Pancreas (tissue), 10 donors: ENCODE measurements at regions not wholly inside any gene's neighbourhood (a gene's known extent, or its start where the extent isn't known, plus 50 kb on each side); places are given as distances from the start of the nearest gene placed in this dataset.
A peak's percentile ranks its signal among the peaks of the same experiment; 100 is the strongest.

Source experiments
- ATAC-seq, 4 donors: fragments of 200-7000 bp; cut with Tn5 transposase; one replicate each; pipeline versions ENCODE4 v1.8.0 to v1.9.1; 2020; ENCODE audit warnings: mild to moderate bottlenecking in 4 of 4, moderate library complexity in 4 of 4
- DNase-seq, 6 donors: peaks; one replicate each; pipeline ENCODE4 v3.0.0-alpha.2; 2020
- FAIRE-seq: peaks from 2 replicates; lab custom pipeline; 2012; peaks lifted over from hg19 to GRCh38; lab: Jason Lieb, UNC
- H3K27ac ChIP-seq, 4 donors: fragments of 200-600 bp; sonication (generic); 1 replicate in 3 of 4; 2 replicates in 1 of 4; pipeline versions ENCODE4 v1.5.0 to v1.8.0; 2020
- H3K27me3 ChIP-seq, 4 donors: fragments of 200-600 bp; one replicate each; pipeline ENCODE4 v1.8.0; 2021
- H3K36me3 ChIP-seq, 3 donors: fragments of 200-600 bp; sonication (generic) in 1 of 3; one replicate each; pipeline versions ENCODE4 v1.5.0 to v1.8.0; 2020 to 2021
- H3K4me1 ChIP-seq, 3 donors: fragments of 200-600 bp; one replicate each; pipeline ENCODE4 v1.8.0; 2021
- H3K4me3 ChIP-seq, 4 donors: fragments of 200-600 bp; sonication (generic) in 2 of 4; one replicate each; pipeline versions ENCODE4 v1.5.0 to v1.8.0; 2020 to 2021
- H3K9me3 ChIP-seq, 4 donors: fragments of 200-600 bp; one replicate each; pipeline ENCODE4 v1.8.0; 2021
- CTCF ChIP-seq, 4 donors: fragments of 200-600 bp; sonication (generic) in 3 of 4; IDR thresholded peaks; one replicate each; pipeline versions ENCODE4 v1.5.0 to v1.8.0; 2021; ENCODE audit warnings: antibody characterized with exemption in 4 of 4
- WGBS, 2 donors: extraction: QIAGEN DNeasy Blood & Tissue Kit; methylation state at CpG; one replicate each; pipeline ENCODE4 v1.1.7; 2013; 5-methylcytosine and 5-hydroxymethylcytosine counted together
- intact Hi-C, 3 donors: fragments of 100-400 bp; cut with DNase I; formaldehyde crosslinking; loops; one replicate each; pipeline versions ENCODE4 v1.11.1 to v1.14.2; 2022
- donor health status: healthy with polysubstance abuse.
- donor health status: DM: no; HTN: no; CAD: no; lungs with moderate emphysema.
- donor health status: DM: no; HTN: no; CAD: no.
- donor health status: control.
- donor health status: control.
- donor health status: Bipolar disorder and iron deficiency.
- donor health status: DM: yes; HTN: yes; CAD: no.
- donor health status: DM: no; HTN: no; CAD: no.
- donor health status: DM: no; HTN: no; CAD: no.
- donor health status: DM: yes; HTN: yes; CAD: no.

- intact Hi-C loops, result no loop called here
- Histone ChIP-seq H3K36me3 (no peaks in the 10 kb centered on the region), H3K9me3 (no peaks in the 10 kb centered on the region), H3K27me3 (no peaks in the 10 kb centered on the region), H3K4me1 (no peaks in the 10 kb centered on the region), H3K4me3 (no peak overlapping the region), H3K27ac (no peak overlapping the region)
- ATAC-seq, result no peak
- no peak for TF ChIP-seq CTCF (IDR thresholded peaks at IDR 0.05)
- peak; percentile 9 for FAIRE-seq
- DNase-seq, result no peak
These were observed 124.9 kb upstream of the EEA1 start for GRCh38 chr12:93054021-93054420.

GRCh38 chr12:93055221-93055620 is 126.1 kb upstream of the EEA1 start:
- ATAC-seq, result no peak
- no peak for TF ChIP-seq CTCF (IDR thresholded peaks at IDR 0.05)
- no peak for FAIRE-seq

GRCh38 chr12:93056971-93057535 is 128.0 kb upstream of the EEA1 start:
- no peaks in the 10 kb centered on the region for H3K36me3 ChIP-seq
- no peak for TF ChIP-seq CTCF (IDR thresholded peaks at IDR 0.05)
- H3K4me1 ChIP-seq, result no peaks in the 10 kb centered on the region
- no peaks in the 10 kb centered on the region for H3K27me3 ChIP-seq
- intact Hi-C loops, result no loop called here
- no peak for ATAC-seq
- no peak overlapping the region for H3K27ac ChIP-seq
- no peak for DNase-seq
- FAIRE-seq, result no peak
- no peak overlapping the region for H3K4me3 ChIP-seq
- no peaks in the 10 kb centered on the region for H3K9me3 ChIP-seq
- WGBS, 2 donors, result 47 to 56% methylated on average over 4 of the region's 4 CpGs

More at GRCh38 chr12:93055221-93055620, 126.1 kb upstream of the EEA1 start:
- no peak for DNase-seq
- H3K27me3 ChIP-seq, result no peaks in the 10 kb centered on the region
- H3K27ac ChIP-seq, result no peak overlapping the region
- intact Hi-C loops, result no loop called here
- WGBS, 2 donors, result 77 to 88% methylated on average over 5 of the region's 5 CpGs
- no peaks in the 10 kb centered on the region for H3K36me3 ChIP-seq
- no peak overlapping the region for H3K4me3 ChIP-seq
- no peaks in the 10 kb centered on the region for H3K9me3 ChIP-seq
- H3K4me1 ChIP-seq, result no peaks in the 10 kb centered on the region

- Histone ChIP-seq H3K4me3 (no peak overlapping the region), H3K9me3 (no peaks in the 10 kb centered on the region), H3K36me3 (no peaks in the 10 kb centered on the region), H3K4me1 (no peaks in the 10 kb centered on the region), H3K27ac (no peak overlapping the region), H3K27me3 (no peaks in the 10 kb centered on the region)
- no peak for DNase-seq
- no peak for FAIRE-seq
- TF ChIP-seq CTCF (IDR thresholded peaks at IDR 0.05), result no peak
- ATAC-seq, result no peak
- intact Hi-C loops, result no loop called here
- 68 to 84% methylated on average over 7 of the region's 7 CpGs for WGBS, 2 donors
These were observed 129.2 kb upstream of the EEA1 start for GRCh38 chr12:93058280-93058679.

- no peak for ATAC-seq
- Histone ChIP-seq H3K27ac (no peak overlapping the region), H3K9me3 (no peaks in the 10 kb centered on the region), H3K4me1 (no peaks in the 10 kb centered on the region), H3K36me3 (no peaks in the 10 kb centered on the region), H3K4me3 (no peak overlapping the region), H3K27me3 (no peaks in the 10 kb centered on the region)
- TF ChIP-seq CTCF (IDR thresholded peaks at IDR 0.05), result no peak
- 83 to 88% methylated on average over 2 of the region's 2 CpGs for WGBS, 2 donors
- intact Hi-C loops, result no loop called here
- FAIRE-seq, result no peak
- no peak for DNase-seq
These were observed 130.2 kb upstream of the EEA1 start for GRCh38 chr12:93059288-93059687.
